ENCODE measurements at regions not wholly inside any gene's neighbourhood (a gene's known extent, or its start where the extent isn't known, plus 50 kb on each side); places are given as distances from the start of the nearest gene placed in this dataset.

- H3K4me1 Mint-ChIP-seq (ENCODE audit: unreplicated experiment) = no peaks in the 10 kb centered on the region
- TF ChIP-seq CTCF (conservative IDR thresholded peaks at IDR 0.05) = no peak
- H3K27ac Mint-ChIP-seq = no peak overlapping the region
- H3K27me3 Mint-ChIP-seq = no peaks in the 10 kb centered on the region
- H3K9me3 Mint-ChIP-seq = no peaks in the 10 kb centered on the region
- DNase-seq (ENCODE audit: extremely low spot score, unreplicated experiment) = no peak
- H3K4me3 Mint-ChIP-seq = no peak overlapping the region
- H3K36me3 Mint-ChIP-seq = no peaks in the 10 kb centered on the region
These were observed 74.0 kb upstream of the NMNAT3 start for GRCh38 chr3:139751789-139752188.

- Mint-ChIP-seq H3K27ac (no peak overlapping the region), H3K4me1 (ENCODE audit: unreplicated experiment) (no peaks in the 10 kb centered on the region), H3K4me3 (no peak overlapping the region), H3K9me3 (no peaks in the 10 kb centered on the region), H3K27me3 (peaks cover 4% of the 10 kb centered on the region), H3K36me3 (no peaks in the 10 kb centered on the region)
- DNase-seq (ENCODE audit: extremely low spot score, unreplicated experiment) = no peak
- no peak for TF ChIP-seq CTCF (conservative IDR thresholded peaks at IDR 0.05)
These were observed 68.7 kb upstream of the NMNAT3 start for GRCh38 chr3:139746481-139746880.

DNA sequence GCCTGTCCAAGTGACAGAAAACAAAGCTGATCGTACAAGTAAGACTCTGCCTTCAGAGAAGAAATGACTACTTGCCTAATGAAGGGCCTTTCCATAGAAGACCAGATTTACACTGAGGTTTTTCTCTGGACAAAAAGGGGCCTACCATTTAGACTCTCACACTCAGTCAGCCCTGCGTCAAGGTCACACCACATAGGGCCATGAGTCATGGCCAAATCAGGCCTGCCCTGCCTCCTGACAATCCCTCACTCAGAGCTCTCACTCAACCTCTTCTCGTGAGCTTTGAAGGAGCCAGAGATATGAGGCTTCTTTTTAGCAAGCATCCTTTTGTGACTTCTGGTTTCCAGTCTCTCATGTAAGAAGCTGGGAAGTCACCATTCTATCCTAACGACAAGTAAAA is 68.1 kb upstream of the NMNAT3 start:
- H3K27ac Mint-ChIP-seq = peak overlapping the region; percentile 18
- DNase-seq (ENCODE audit: extremely low spot score, unreplicated experiment) = no peak
- no peaks in the 10 kb centered on the region for H3K36me3 Mint-ChIP-seq
- no peak overlapping the region for H3K4me3 Mint-ChIP-seq
- no peaks in the 10 kb centered on the region for H3K9me3 Mint-ChIP-seq
- peaks cover 6% of the 10 kb centered on the region for H3K27me3 Mint-ChIP-seq
- TF ChIP-seq CTCF (conservative IDR thresholded peaks at IDR 0.05) = no peak
- H3K4me1 Mint-ChIP-seq (ENCODE audit: unreplicated experiment) = no peaks in the 10 kb centered on the region

DNA sequence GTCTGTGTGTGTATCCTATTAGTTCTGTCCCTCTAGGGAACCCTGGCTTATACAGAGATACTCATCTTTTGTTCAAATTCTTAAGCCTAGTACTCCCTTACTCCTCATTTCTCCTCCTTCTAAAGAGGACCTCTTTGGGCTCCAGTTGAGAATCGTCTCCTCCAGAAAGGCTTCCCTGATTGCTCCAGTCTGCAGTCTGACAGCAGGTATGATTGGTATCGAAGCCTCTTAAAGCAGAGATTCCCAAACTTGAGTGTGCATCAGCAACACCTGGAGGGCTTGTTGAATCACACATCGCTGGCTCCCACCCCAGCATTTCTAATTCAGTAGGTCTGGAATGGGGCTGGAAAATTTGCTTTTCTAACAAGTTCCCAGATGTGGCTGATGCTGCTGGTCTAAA is 60.9 kb upstream of the NMNAT3 start:
- Mint-ChIP-seq H3K4me1 (ENCODE audit: unreplicated experiment) (no peaks in the 10 kb centered on the region), H3K27me3 (peaks cover 29% of the 10 kb centered on the region), H3K4me3 (no peak overlapping the region), H3K36me3 (no peaks in the 10 kb centered on the region), H3K9me3 (no peaks in the 10 kb centered on the region), H3K27ac (no peak overlapping the region)
- no peak for DNase-seq (ENCODE audit: extremely low spot score, unreplicated experiment)
- TF ChIP-seq CTCF (conservative IDR thresholded peaks at IDR 0.05) = no peak

- H3K4me1 Mint-ChIP-seq (ENCODE audit: unreplicated experiment) = no peaks in the 10 kb centered on the region
- no peak overlapping the region for H3K27ac Mint-ChIP-seq
- H3K36me3 Mint-ChIP-seq = no peaks in the 10 kb centered on the region
- H3K4me3 Mint-ChIP-seq = no peak overlapping the region
- peaks cover 30% of the 10 kb centered on the region for H3K27me3 Mint-ChIP-seq
- DNase-seq (ENCODE audit: extremely low spot score, unreplicated experiment) = no peak
- TF ChIP-seq CTCF (conservative IDR thresholded peaks at IDR 0.05) = no peak
- no peaks in the 10 kb centered on the region for H3K9me3 Mint-ChIP-seq
These were observed 60.0 kb upstream of the NMNAT3 start for GRCh38 chr3:139737682-139738361.

DNA sequence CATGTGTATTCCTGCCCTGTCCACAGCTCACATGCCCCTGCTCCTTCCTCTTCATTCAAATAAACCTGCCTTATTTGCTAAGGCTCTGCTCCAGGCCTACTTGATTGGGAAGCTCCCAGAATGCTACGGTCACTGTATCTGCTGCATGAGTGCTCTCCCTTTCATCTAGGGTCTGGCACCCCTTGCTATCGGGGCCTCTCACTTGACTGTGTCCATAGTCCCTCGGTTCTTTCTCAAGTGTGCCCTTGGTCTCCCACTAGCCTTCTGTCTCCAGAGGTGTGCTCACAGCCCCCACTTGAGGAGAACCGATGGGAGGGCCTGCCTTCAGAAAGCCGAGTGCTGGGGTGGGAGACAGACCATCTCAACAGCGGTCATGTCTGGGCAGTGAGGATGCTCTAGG is 57.4 kb upstream of the NMNAT3 start:
- Mint-ChIP-seq H3K4me3 (no peak overlapping the region), H3K36me3 (no peaks in the 10 kb centered on the region), H3K27me3 (peaks cover 31% of the 10 kb centered on the region), H3K4me1 (ENCODE audit: unreplicated experiment) (no peaks in the 10 kb centered on the region), H3K9me3 (no peaks in the 10 kb centered on the region), H3K27ac (no peak overlapping the region)
- no peak for DNase-seq (ENCODE audit: extremely low spot score, unreplicated experiment)
- no peak for TF ChIP-seq CTCF (conservative IDR thresholded peaks at IDR 0.05)
